Mesendoderm (in vitro differentiated cells): ENCODE measurements at regions not wholly inside any gene's neighbourhood (a gene's known extent, or its start where the extent isn't known, plus 50 kb on each side); places are given as distances from the start of the nearest gene placed in this dataset.
A peak's percentile ranks its signal among the peaks of the same experiment; 100 is the strongest.
"Not testable (repeated sequence)": the region's sequence is repeated elsewhere in the genome, so short reads cannot be mapped to it uniquely, and the experiment has no call there.

Experiments
- DNase-seq: peaks from one replicate; pipeline ENCODE4 v3.0.0; 2013
- H2AK5ac ChIP-seq: 2 replicates; pipeline ENCODE4 v1.6.1; 2013; ENCODE audit warnings: low read length, inconsistent platforms
- H2BK120ac ChIP-seq: 2 replicates; pipeline ENCODE4 v1.6.1; 2013; ENCODE audit warnings: low read depth, mild to moderate bottlenecking, low read length, moderate library complexity, mixed read lengths
- H2BK15ac ChIP-seq: replicated peaks from 2 replicates; pipeline ENCODE4 v1.6.1; 2013; ENCODE audit warnings: low read depth, mild to moderate bottlenecking, moderate library complexity
- H2BK5ac ChIP-seq: 2 replicates; pipeline ENCODE4 v1.6.1; 2013; ENCODE audit warnings: low read length, inconsistent platforms
- H3K18ac ChIP-seq: 2 replicates; pipeline ENCODE4 v1.6.1; 2013; ENCODE audit warnings: mild to moderate bottlenecking, low read length, mixed read lengths
- H3K23ac ChIP-seq: one replicate; pipeline ENCODE4 v1.6.1; 2013; ENCODE audit warnings: low read length
- H3K27ac ChIP-seq: 2 replicates; pipeline ENCODE4 v1.5.1; 2013; ENCODE audit warnings: low read depth, mild to moderate bottlenecking, inconsistent platforms, low read length, moderate library complexity
- H3K27me3 ChIP-seq: 2 replicates; pipeline ENCODE4 v1.6.1; 2013; ENCODE audit warnings: low read length, control low read depth, mild to moderate bottlenecking, inconsistent platforms; ENCODE audit not compliant: insufficient read depth, poor library complexity
- H3K36me3 ChIP-seq: 2 replicates; pipeline ENCODE4 v1.6.1; 2013; ENCODE audit warnings: low read length, inconsistent platforms; ENCODE audit not compliant: control insufficient read depth, insufficient read depth
- H3K4ac ChIP-seq: one replicate; pipeline ENCODE4 v1.6.1; 2013; ENCODE audit warnings: low read depth, mild to moderate bottlenecking, low read length, moderate library complexity
- H3K4me1 ChIP-seq: 2 replicates; pipeline ENCODE4 v1.6.1; 2013; ENCODE audit warnings: low read depth, low read length, inconsistent platforms; ENCODE audit not compliant: control insufficient read depth
- H3K4me2 ChIP-seq: 2 replicates; pipeline ENCODE4 v1.6.1; 2013; ENCODE audit warnings: low read length
- H3K4me3 ChIP-seq: 2 replicates; pipeline ENCODE4 v1.5.1; 2013; ENCODE audit warnings: mild to moderate bottlenecking, low read length
- H3K56ac ChIP-seq: one replicate; pipeline ENCODE4 v1.6.1; 2013; ENCODE audit warnings: low read length
- H3K79me1 ChIP-seq: 2 replicates; pipeline ENCODE4 v1.6.1; 2013; ENCODE audit warnings: low read length, inconsistent platforms
- H3K79me2 ChIP-seq: 2 replicates; pipeline ENCODE4 v1.6.1; 2013; ENCODE audit warnings: mild to moderate bottlenecking, low read length; ENCODE audit not compliant: control insufficient read depth, insufficient read depth
- H3K9ac ChIP-seq: 2 replicates; pipeline ENCODE4 v1.6.1; 2013; ENCODE audit warnings: low read length, inconsistent platforms
- H4K5ac ChIP-seq: one replicate; pipeline ENCODE4 v1.6.1; 2013; ENCODE audit warnings: low read length
- H4K8ac ChIP-seq: one replicate; pipeline ENCODE4 v1.6.1; 2013; ENCODE audit warnings: low read depth, mild to moderate bottlenecking, control low read depth, low read length, moderate library complexity
- WGBS: extraction: QIAGEN DNeasy Blood & Tissue Kit; methylation state at CpG from one replicate; pipeline ENCODE4 v1.1.7; 2013; ENCODE audit warnings: low lambda C conversion rate, missing lambda C conversion rate; ENCODE audit not compliant: insufficient coverage; ENCODE audit errors: extremely low coverage; 5-methylcytosine and 5-hydroxymethylcytosine counted together

- H3K27ac ChIP-seq: no peak overlapping the region
Observed at GRCh38 chr21:19529031-19529430, 1125.4 kb upstream of the TMPRSS15 start.

GRCh38 chr21:19535356-19535755 is 1131.8 kb upstream of the TMPRSS15 start:
- Histone ChIP-seq H3K79me1 (no peaks in the 10 kb centered on the region), H2BK15ac (no peak overlapping the region), H3K27me3 (no peaks in the 10 kb centered on the region), H3K4me1 (no peaks in the 10 kb centered on the region), H3K79me2 (no peaks in the 10 kb centered on the region), H3K56ac (no peak overlapping the region), H2BK120ac (no peak overlapping the region), H3K4ac (no peak overlapping the region), H3K27ac (no peak overlapping the region), H3K4me2 (no peak overlapping the region), H3K36me3 (no peaks in the 10 kb centered on the region), H3K18ac (no peak overlapping the region), H2AK5ac (no peak overlapping the region), H3K23ac (no peak overlapping the region), H4K5ac (no peak overlapping the region), H2BK5ac (no peak overlapping the region), H4K8ac (no peak overlapping the region), H3K4me3 (no peak overlapping the region), H3K9ac (no peak overlapping the region)
- no CpG with 5 or more reads among the region's 3 CpGs for WGBS
- DNase-seq: peak; percentile 88

More at GRCh38 chr21:19529031-19529430, 1125.4 kb upstream of the TMPRSS15 start:
- DNase-seq: no peak
- Histone ChIP-seq H3K79me1 (no peaks in the 10 kb centered on the region), H2BK120ac (no peak overlapping the region), H3K79me2 (no peaks in the 10 kb centered on the region), H3K27me3 (no peaks in the 10 kb centered on the region), H3K23ac (no peak overlapping the region), H3K9ac (no peak overlapping the region), H2AK5ac (no peak overlapping the region), H2BK5ac (no peak overlapping the region), H3K4me3 (no peak overlapping the region), H3K4ac (no peak overlapping the region), H2BK15ac (no peak overlapping the region), H3K56ac (no peak overlapping the region), H3K4me1 (no peaks in the 10 kb centered on the region), H3K36me3 (no peaks in the 10 kb centered on the region), H3K18ac (no peak overlapping the region), H3K4me2 (no peak overlapping the region), H4K8ac (no peak overlapping the region), H4K5ac (no peak overlapping the region)
- no CpG with 5 or more reads among the region's 1 CpG for WGBS

DNA sequence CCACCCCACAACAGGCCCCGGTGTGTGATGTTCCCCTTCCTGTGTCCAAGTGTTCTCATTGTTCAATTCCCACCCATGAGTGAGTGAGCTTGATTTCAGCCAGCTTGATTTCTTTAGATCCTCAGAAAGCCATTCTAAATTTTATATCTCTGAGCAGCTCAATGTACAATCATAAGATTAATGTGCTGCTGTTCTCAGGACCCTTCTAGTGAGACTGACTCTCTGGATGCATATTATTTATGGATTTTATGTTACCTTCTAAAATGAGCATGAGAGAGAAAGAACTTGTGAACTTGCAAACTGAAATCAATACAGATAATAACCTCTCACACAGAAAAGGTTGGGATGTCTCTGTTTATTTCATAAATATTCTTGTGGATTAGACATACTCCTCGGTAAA is 1133.5 kb upstream of the TMPRSS15 start:
- WGBS: no CpG with 5 or more reads among the region's 2 CpGs
- H3K4ac ChIP-seq: no peak overlapping the region
- no peak overlapping the region for H3K9ac ChIP-seq
- DNase-seq: no peak
- no peak overlapping the region for H2BK5ac ChIP-seq
- no peak overlapping the region for H3K56ac ChIP-seq
- H2AK5ac ChIP-seq: no peak overlapping the region
- H3K27ac ChIP-seq: no peak overlapping the region
- no peak overlapping the region for H3K4me2 ChIP-seq
- H4K5ac ChIP-seq: no peak overlapping the region
- no peaks in the 10 kb centered on the region for H3K27me3 ChIP-seq
- H2BK120ac ChIP-seq: no peak overlapping the region
- H3K36me3 ChIP-seq: no peaks in the 10 kb centered on the region
- H3K4me1 ChIP-seq: no peaks in the 10 kb centered on the region
- no peak overlapping the region for H4K8ac ChIP-seq
- H3K79me1 ChIP-seq: no peaks in the 10 kb centered on the region
- no peak overlapping the region for H3K4me3 ChIP-seq
- no peak overlapping the region for H2BK15ac ChIP-seq
- no peaks in the 10 kb centered on the region for H3K79me2 ChIP-seq
- no peak overlapping the region for H3K18ac ChIP-seq
- H3K23ac ChIP-seq: no peak overlapping the region

DNA sequence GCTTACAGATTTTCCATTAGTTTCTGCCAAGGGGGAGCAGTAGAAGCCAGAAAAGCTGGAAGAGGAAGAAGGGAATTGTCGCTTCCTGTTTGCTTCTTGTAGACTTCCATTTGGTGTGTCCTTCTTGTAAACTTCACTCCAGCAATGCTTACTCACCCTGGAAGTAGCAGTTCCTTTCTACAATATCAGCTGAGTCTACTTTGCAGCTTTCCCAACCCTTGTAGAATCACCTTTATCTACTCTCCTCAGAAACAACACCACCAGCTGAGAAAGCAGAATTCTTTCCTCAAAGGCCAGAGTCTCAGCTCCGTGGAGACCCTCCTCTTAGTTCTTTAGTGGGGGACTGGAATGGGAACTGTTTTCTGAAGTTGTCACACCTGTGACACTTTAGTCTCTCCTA is 1136.7 kb upstream of the TMPRSS15 start:
- peak; percentile 17 for DNase-seq
- Histone ChIP-seq H3K27ac (no peak overlapping the region), H2BK120ac (no peak overlapping the region), H3K4me2 (no peak overlapping the region), H2BK15ac (no peak overlapping the region), H3K9ac (no peak overlapping the region), H3K56ac (no peak overlapping the region), H3K18ac (no peak overlapping the region), H3K4ac (no peak overlapping the region), H2BK5ac (no peak overlapping the region), H4K8ac (no peak overlapping the region), H3K23ac (no peak overlapping the region), H3K4me1 (no peaks in the 10 kb centered on the region), H3K27me3 (no peaks in the 10 kb centered on the region), H3K36me3 (no peaks in the 10 kb centered on the region), H2AK5ac (no peak overlapping the region), H3K79me1 (no peaks in the 10 kb centered on the region), H3K79me2 (no peaks in the 10 kb centered on the region), H4K5ac (no peak overlapping the region), H3K4me3 (no peak overlapping the region)
- WGBS: no CpG with 5 or more reads among the region's 2 CpGs

GRCh38 chr21:19541602-19542001 is 1138.0 kb upstream of the TMPRSS15 start:
- Histone ChIP-seq H2BK120ac (no peak overlapping the region), H3K79me2 (no peaks in the 10 kb centered on the region), H3K36me3 (no peaks in the 10 kb centered on the region), H3K4me2 (no peak overlapping the region), H3K56ac (no peak overlapping the region), H2AK5ac (no peak overlapping the region), H3K9ac (no peak overlapping the region), H2BK5ac (no peak overlapping the region), H3K23ac (no peak overlapping the region), H3K79me1 (no peaks in the 10 kb centered on the region), H3K18ac (no peak overlapping the region), H4K5ac (no peak overlapping the region), H4K8ac (no peak overlapping the region), H3K4me3 (no peak overlapping the region), H2BK15ac (no peak overlapping the region), H3K4ac (no peak overlapping the region), H3K27me3 (no peaks in the 10 kb centered on the region), H3K4me1 (no peaks in the 10 kb centered on the region), H3K27ac (no peak overlapping the region)
- no CpG with 5 or more reads among the region's 2 CpGs for WGBS
- DNase-seq: no peak

- H2BK15ac ChIP-seq, H4K5ac ChIP-seq, H3K27ac ChIP-seq, H3K4me2 ChIP-seq, H2BK120ac ChIP-seq, H3K79me1 ChIP-seq, H3K4ac ChIP-seq, H3K4me3 ChIP-seq, H2AK5ac ChIP-seq, H2BK5ac ChIP-seq, DNase-seq, H4K8ac ChIP-seq, H3K9ac ChIP-seq, H3K23ac ChIP-seq, H3K18ac ChIP-seq, H3K36me3 ChIP-seq, H3K56ac ChIP-seq, H3K79me2 ChIP-seq, H3K27me3 ChIP-seq, H3K4me1 ChIP-seq: not testable (repeated sequence)
- WGBS: no CpG with 5 or more reads among the region's 4 CpGs
Observed at GRCh38 chr21:19544493-19544892, 1140.9 kb upstream of the TMPRSS15 start.
